Right ventricle myocardium inferior (tissue), 1 donor: ENCODE measurements at regions not wholly inside any gene's neighbourhood (a gene's known extent, or its start where the extent isn't known, plus 50 kb on each side); places are given as distances from the start of the nearest gene placed in this dataset.

Experiments used
- ATAC-seq: fragments of 200-7000 bp; cut with Tn5 transposase; one replicate; pipeline ENCODE4 v1.9.1; 2020; ENCODE audit warnings: mild to moderate bottlenecking, moderate library complexity
- DNase-seq: peaks from one replicate; pipeline ENCODE4 v3.0.0; 2021; ENCODE audit errors: missing footprints
- intact Hi-C: fragments of 100-400 bp; cut with DNase I; formaldehyde crosslinking; loops from one replicate; pipeline ENCODE4 v1.11.0; 2022
- donor health status: DM: no; HTN: yes; CAD: no; lungs with severe emphysema.

- DNase-seq (no peak), ATAC-seq (no peak)
- intact Hi-C loops, result no loop called here
These were observed 528.6 kb upstream of the ID2 start for GRCh38 chr2:8153258-8153718.

- DNase-seq (no peak), ATAC-seq (no peak)
- intact Hi-C loops, result no loop called here
These were observed 527.6 kb upstream of the ID2 start for GRCh38 chr2:8154270-8154669.

- DNase-seq, result no peak
- intact Hi-C loops, result no loop called here
- ATAC-seq, result no peak
These were observed 526.9 kb upstream of the ID2 start for GRCh38 chr2:8154936-8155335.

GRCh38 chr2:8157621-8158430 is 524.0 kb upstream of the ID2 start:
- intact Hi-C loops, result no loop called here
- no peak for DNase-seq
- no peak for ATAC-seq

- intact Hi-C loops, result no loop called here
- DNase-seq (no peak), ATAC-seq (no peak)
These were observed 523.1 kb upstream of the ID2 start for GRCh38 chr2:8158711-8159110.

- intact Hi-C loops, result no loop called here
- DNase-seq (no peak), ATAC-seq (no peak)
These were observed 522.5 kb upstream of the ID2 start for GRCh38 chr2:8159211-8159965.

- intact Hi-C loops, result no loop called here
- DNase-seq (no peak), ATAC-seq (no peak)
These were observed 521.8 kb upstream of the ID2 start for GRCh38 chr2:8159966-8160603.

GRCh38 chr2:8160959-8161358 is 520.9 kb upstream of the ID2 start:
- no peak for ATAC-seq
- intact Hi-C loops, result no loop called here
- no peak for DNase-seq

GRCh38 chr2:8162552-8162951 is 519.3 kb upstream of the ID2 start:
- DNase-seq, result no peak
- intact Hi-C loops, result no loop called here

GRCh38 chr2:8165550-8165949 is 516.3 kb upstream of the ID2 start:
- intact Hi-C loops, result no loop called here
- no peak for DNase-seq
- ATAC-seq, result no peak

More at GRCh38 chr2:8162552-8162951, 519.3 kb upstream of the ID2 start:
- ATAC-seq, result no peak

- DNase-seq, result no peak
- intact Hi-C loops, result no loop called here
- ATAC-seq, result no peak
These were observed 513.7 kb upstream of the ID2 start for GRCh38 chr2:8168022-8168717.

GRCh38 chr2:8168876-8169424 is 512.9 kb upstream of the ID2 start:
- ATAC-seq (no peak), DNase-seq (no peak)
- intact Hi-C loops, result no loop called here

- DNase-seq (no peak), ATAC-seq (no peak)
- intact Hi-C loops, result no loop called here
These were observed 512.4 kb upstream of the ID2 start for GRCh38 chr2:8169443-8169842.

- ATAC-seq (no peak), DNase-seq (no peak)
- intact Hi-C loops, result no loop called here
These were observed 511.1 kb upstream of the ID2 start for GRCh38 chr2:8170552-8171327.

- DNase-seq, result no peak
- no peak for ATAC-seq
- intact Hi-C loops, result no loop called here
These were observed 510.2 kb upstream of the ID2 start for GRCh38 chr2:8171608-8172007.

- ATAC-seq, result no peak
These were observed 509.2 kb upstream of the ID2 start for GRCh38 chr2:8172661-8173060.

GRCh38 chr2:8174641-8175257 is 507.1 kb upstream of the ID2 start:
- ATAC-seq (no peak), DNase-seq (no peak)
- intact Hi-C loops, result no loop called here

More at GRCh38 chr2:8172661-8173060, 509.2 kb upstream of the ID2 start:
- DNase-seq, result no peak
- intact Hi-C loops, result no loop called here

- intact Hi-C loops, result no loop called here
- no peak for ATAC-seq
- DNase-seq, result no peak
These were observed 505.0 kb upstream of the ID2 start for GRCh38 chr2:8176887-8177286.
